Thyroid gland (tissue), 4 donors: ENCODE measurements at regions not wholly inside any gene's neighbourhood (a gene's known extent, or its start where the extent isn't known, plus 50 kb on each side); places are given as distances from the start of the nearest gene placed in this dataset.

ENCODE experiments used
- DNase-seq, 2 donors: peaks; one replicate each; pipeline ENCODE4 v3.0.0-alpha.2; 2019
- H3K27ac ChIP-seq, 3 donors: fragments of 200-600 bp; sonication (generic); 1 replicate in 2 of 3; 2 replicates in 1 of 3; pipeline ENCODE4 v1.5.1; 2016 to 2019; ENCODE audit warnings: mild to moderate bottlenecking in 1 of 3, moderate library complexity in 1 of 3
- H3K27me3 ChIP-seq: fragments of 200-600 bp; sonication (generic); one replicate; pipeline ENCODE4 v1.5.1; 2019
- H3K36me3 ChIP-seq, 2 donors: fragments of 200-600 bp; sonication (generic); one replicate each; pipeline ENCODE4 v1.5.1; 2016 to 2019
- H3K4me1 ChIP-seq, 2 donors: fragments of 200-600 bp; sonication (generic); one replicate each; pipeline ENCODE4 v1.5.1; 2017 to 2019
- H3K4me3 ChIP-seq, 3 donors: fragments of 200-600 bp; sonication (generic); replicated peaks in 1 of 3; 1 replicate in 2 of 3; 2 replicates in 1 of 3; pipeline ENCODE4 v1.5.1; 2016; ENCODE audit warnings: mild to moderate bottlenecking in 1 of 3
- H3K9me3 ChIP-seq: fragments of 200-600 bp; sonication (generic); one replicate; pipeline ENCODE4 v1.5.1; 2017
- POLR2A ChIP-seq, 2 donors: fragments of 450-650 bp; IDR thresholded peaks; one replicate each; pipeline ENCODE4 v1.6.1; 2017; ENCODE audit warnings: antibody characterized with exemption in 2 of 2, mild to moderate bottlenecking in 2 of 2, moderate library complexity in 1 of 2
- WGBS, 2 donors: methylation state at CpG; one replicate each; pipeline ENCODE4 v1.1.5; 2017; 5-methylcytosine and 5-hydroxymethylcytosine counted together
- intact Hi-C: fragments of 100-400 bp; cut with DNase I; formaldehyde crosslinking; loops from one replicate; pipeline ENCODE4 v1.15.1; 2023
- TF ChIP-seq, protein P1 (sequence below), 6 experiments: fragments of 200-600 bp in 3 of 6; fragments of 450-650 bp in 3 of 6; sonication (generic) in 3 of 6; IDR thresholded peaks; one replicate each; pipeline ENCODE4 v1.5.1; 2016 to 2019; ENCODE audit warnings: antibody characterized with exemption in 6 of 6, mild to moderate bottlenecking in 2 of 6, inconsistent platforms in 1 of 6, moderate library complexity in 1 of 6

DNA sequence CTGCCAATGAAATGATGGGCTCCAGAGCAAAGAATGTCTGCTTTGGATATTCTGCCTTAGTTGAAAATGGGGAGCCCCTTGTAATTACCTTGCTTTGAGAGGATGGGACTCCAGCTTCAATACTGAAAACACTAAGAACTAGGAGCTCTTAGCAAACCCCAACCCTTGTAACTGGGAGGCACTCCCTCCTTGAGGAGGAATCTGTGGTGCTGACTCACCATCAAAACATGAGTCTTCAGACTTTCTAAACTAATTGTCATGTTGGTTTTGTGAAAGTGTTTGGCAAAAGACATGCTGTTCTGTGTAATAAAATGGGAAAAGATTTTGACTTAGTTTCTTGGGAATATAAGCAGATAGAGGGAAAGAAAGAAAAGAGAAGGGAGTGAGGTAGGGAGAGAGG lies 91.9 kb upstream of the PTPRD start:
- no peaks in the 10 kb centered on the region for H3K36me3 ChIP-seq
- no peak overlapping the region for H3K4me3 ChIP-seq
- no peak for TF ChIP-seq POLR2A (IDR thresholded peaks at IDR 0.05)
- TF ChIP-seq, protein P1, sequence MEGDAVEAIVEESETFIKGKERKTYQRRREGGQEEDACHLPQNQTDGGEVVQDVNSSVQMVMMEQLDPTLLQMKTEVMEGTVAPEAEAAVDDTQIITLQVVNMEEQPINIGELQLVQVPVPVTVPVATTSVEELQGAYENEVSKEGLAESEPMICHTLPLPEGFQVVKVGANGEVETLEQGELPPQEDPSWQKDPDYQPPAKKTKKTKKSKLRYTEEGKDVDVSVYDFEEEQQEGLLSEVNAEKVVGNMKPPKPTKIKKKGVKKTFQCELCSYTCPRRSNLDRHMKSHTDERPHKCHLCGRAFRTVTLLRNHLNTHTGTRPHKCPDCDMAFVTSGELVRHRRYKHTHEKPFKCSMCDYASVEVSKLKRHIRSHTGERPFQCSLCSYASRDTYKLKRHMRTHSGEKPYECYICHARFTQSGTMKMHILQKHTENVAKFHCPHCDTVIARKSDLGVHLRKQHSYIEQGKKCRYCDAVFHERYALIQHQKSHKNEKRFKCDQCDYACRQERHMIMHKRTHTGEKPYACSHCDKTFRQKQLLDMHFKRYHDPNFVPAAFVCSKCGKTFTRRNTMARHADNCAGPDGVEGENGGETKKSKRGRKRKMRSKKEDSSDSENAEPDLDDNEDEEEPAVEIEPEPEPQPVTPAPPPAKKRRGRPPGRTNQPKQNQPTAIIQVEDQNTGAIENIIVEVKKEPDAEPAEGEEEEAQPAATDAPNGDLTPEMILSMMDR (IDR thresholded peaks at IDR 0.05): no peak
- no peak for DNase-seq
- no peak overlapping the region for H3K27ac ChIP-seq
- no peaks in the 10 kb centered on the region for H3K9me3 ChIP-seq
- no peaks in the 10 kb centered on the region for H3K27me3 ChIP-seq
- H3K4me1 ChIP-seq: no peaks in the 10 kb centered on the region
- intact Hi-C loops: no loop called here

DNA sequence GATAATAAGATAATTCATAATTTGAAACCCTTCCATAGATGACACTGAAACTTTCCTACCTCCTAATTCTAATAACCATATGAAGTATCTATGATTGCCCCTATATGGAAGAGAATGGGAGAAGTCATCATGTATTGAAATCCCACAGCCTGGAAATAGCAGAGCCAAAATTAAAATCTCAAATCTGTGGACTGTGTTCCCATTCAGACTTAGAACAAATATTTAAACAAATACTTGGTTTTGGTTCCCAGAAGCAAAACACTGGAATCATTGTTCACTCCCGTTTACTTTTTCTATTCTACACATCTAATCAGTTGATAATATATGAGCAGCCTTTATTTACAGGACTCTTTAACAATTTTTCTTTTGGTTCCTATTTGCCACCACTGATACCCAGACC lies 92.6 kb upstream of the PTPRD start:
- TF ChIP-seq, protein P1 (IDR thresholded peaks at IDR 0.05): no peak
- TF ChIP-seq POLR2A (IDR thresholded peaks at IDR 0.05): no peak
- intact Hi-C loops: no loop called here
- H3K9me3 ChIP-seq: no peaks in the 10 kb centered on the region
- H3K36me3 ChIP-seq: no peaks in the 10 kb centered on the region
- DNase-seq: no peak
- H3K27ac ChIP-seq: no peak overlapping the region
- no peaks in the 10 kb centered on the region for H3K4me1 ChIP-seq
- no peak overlapping the region for H3K4me3 ChIP-seq
- WGBS, 2 donors: 88 to 94% methylated on average over 1 of the region's 1 CpG
- no peaks in the 10 kb centered on the region for H3K27me3 ChIP-seq

DNA sequence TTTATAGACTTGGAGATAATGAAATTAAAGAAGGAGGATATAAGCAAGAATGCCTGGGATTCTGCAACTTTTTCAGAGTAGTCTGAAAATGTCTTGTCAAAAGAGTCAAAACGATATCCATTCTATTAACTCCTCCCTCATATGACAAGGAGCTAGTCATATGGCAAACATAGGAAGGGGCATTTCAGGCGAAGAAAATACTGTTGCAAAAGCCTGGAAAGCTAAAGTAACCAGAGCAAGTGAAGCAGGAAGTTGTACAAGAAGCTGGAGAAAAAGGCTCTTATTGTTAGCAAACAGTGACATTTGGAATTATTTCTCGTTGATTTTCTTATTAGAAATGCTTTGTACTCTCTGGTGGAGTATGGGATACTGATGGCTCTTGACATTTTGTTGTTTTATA lies 94.0 kb upstream of the PTPRD start:
- intact Hi-C loops: no loop called here
- DNase-seq: no peak
- Histone ChIP-seq H3K4me1 (no peaks in the 10 kb centered on the region), H3K27ac (no peak overlapping the region), H3K36me3 (no peaks in the 10 kb centered on the region), H3K27me3 (no peaks in the 10 kb centered on the region), H3K4me3 (no peak overlapping the region), H3K9me3 (no peaks in the 10 kb centered on the region)
- TF ChIP-seq POLR2A (IDR thresholded peaks at IDR 0.05): no peak
- TF ChIP-seq, protein P1 (IDR thresholded peaks at IDR 0.05): no peak
- 66 to 69% methylated on average over 3 of the region's 3 CpGs for WGBS, 2 donors

DNA sequence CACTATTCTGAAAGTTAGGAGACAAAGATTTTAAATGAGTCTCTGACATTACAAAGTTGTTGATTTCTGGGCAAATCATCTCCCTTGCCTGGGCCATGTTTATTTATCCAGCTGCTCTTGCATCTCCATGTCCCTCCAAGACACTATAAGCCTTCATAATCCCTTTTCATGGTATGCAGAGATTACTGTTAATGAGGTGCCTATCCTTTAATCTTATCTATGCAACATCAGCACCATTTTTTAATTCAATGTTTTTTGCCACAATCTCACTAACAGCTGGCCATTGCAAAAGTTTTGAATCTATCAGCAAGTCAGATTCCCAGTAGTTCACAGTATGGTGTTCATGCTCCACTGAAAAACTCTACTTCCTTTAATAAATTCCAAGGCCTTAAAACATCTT lies 108.5 kb upstream of the PTPRD start:
- H3K9me3 ChIP-seq: no peaks in the 10 kb centered on the region
- no peaks in the 10 kb centered on the region for H3K4me1 ChIP-seq
- TF ChIP-seq, protein P1 (IDR thresholded peaks at IDR 0.05): no peak
- no peak for TF ChIP-seq POLR2A (IDR thresholded peaks at IDR 0.05)
- H3K36me3 ChIP-seq: no peaks in the 10 kb centered on the region
- H3K27ac ChIP-seq: no peak overlapping the region
- intact Hi-C loops: no loop called here
- DNase-seq: no peak
- H3K27me3 ChIP-seq: no peaks in the 10 kb centered on the region
- H3K4me3 ChIP-seq: no peak overlapping the region

DNA sequence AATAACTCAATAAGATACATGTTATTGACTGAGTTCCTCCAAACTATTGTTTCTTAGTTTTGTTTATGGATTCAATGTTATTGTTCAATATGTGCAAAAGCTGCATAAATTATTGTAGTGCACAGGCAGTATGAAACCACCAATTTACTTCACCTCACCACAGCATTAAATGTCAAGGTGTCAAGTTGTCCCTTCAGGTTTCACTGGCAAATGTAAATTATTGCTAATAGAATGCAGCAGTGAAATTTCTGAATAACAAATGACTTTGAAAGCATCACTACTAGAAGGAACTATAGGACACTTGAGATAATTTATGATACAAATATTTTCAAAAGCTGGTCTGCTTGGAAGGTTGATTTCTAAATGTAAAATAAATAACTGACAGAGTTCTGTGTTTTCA lies 116.4 kb upstream of the PTPRD start:
- no peak for DNase-seq

More for the DNA sequence above, 116.4 kb upstream of the PTPRD start:
- intact Hi-C loops: no loop called here
- Histone ChIP-seq H3K27ac (no peak overlapping the region), H3K27me3 (no peaks in the 10 kb centered on the region), H3K9me3 (no peaks in the 10 kb centered on the region), H3K4me3 (no peak overlapping the region), H3K36me3 (no peaks in the 10 kb centered on the region), H3K4me1 (no peaks in the 10 kb centered on the region)
- TF ChIP-seq POLR2A (IDR thresholded peaks at IDR 0.05): no peak
- TF ChIP-seq, protein P1 (IDR thresholded peaks at IDR 0.05): no peak
